Caco-2 (cell line): ENCODE measurements at regions not wholly inside any gene's neighbourhood (a gene's known extent, or its start where the extent isn't known, plus 50 kb on each side); places are given as distances from the start of the nearest gene placed in this dataset.

ENCODE experiments used
- BruUV-seq: library from RNA; stranded (reverse); fragments of 400-500 nt; replicated peaks from 2 replicates; lab custom pipeline; 2021; lab: Mats Ljungman, UMichigan
- CTCF ChIA-PET: fragments of 300-600 bp; sonication (Branson Sonifier 250); formaldehyde crosslinking; loops from one replicate; lab custom pipeline; 2022; ENCODE audit warnings: antibody characterized with exemption; lab: Charles Lee
- POLR2A ChIA-PET: fragments of 300-600 bp; sonication (Branson Sonifier 250); formaldehyde crosslinking; loops from one replicate; lab custom pipeline; 2022; ENCODE audit warnings: antibody characterized with exemption; lab: Charles Lee
- DNase-seq, 2 experiments: peaks; one replicate each; pipeline versions ENCODE4 v3.0.0 to v3.0.0-alpha.2; 2020 to 2022
- H3K27me3 ChIP-seq: replicated peaks from 2 replicates; pipeline ENCODE4 v1.6.0; 2011; ENCODE audit warnings: low read length; ENCODE audit not compliant: control insufficient read depth, insufficient read depth
- H3K36me3 ChIP-seq: 2 replicates; pipeline ENCODE4 v1.5.1; 2011; ENCODE audit warnings: low read length; ENCODE audit not compliant: control insufficient read depth, insufficient read depth
- H3K4me1 ChIP-seq: fragments of 250-450 bp; sonication (Bioruptor Pico); 2 replicates; pipeline ENCODE4 v1.5.1; 2020; ENCODE audit warnings: mild to moderate bottlenecking
- H3K4me3 ChIP-seq: 2 replicates; pipeline ENCODE4 v1.5.1; 2011; ENCODE audit warnings: low read depth, mild to moderate bottlenecking, control low read depth, low read length
- H3K9me3 ChIP-seq: fragments of 250-450 bp; sonication (Bioruptor Pico); 2 replicates; pipeline ENCODE4 v1.5.1; 2020; ENCODE audit warnings: mild to moderate bottlenecking, moderate library complexity
- H3K27ac Mint-ChIP-seq: one replicate; pipeline ENCODE4 v1.8.0; 2022; ENCODE audit warnings: mixed read lengths; ENCODE audit not compliant: unreplicated experiment
- H3K27me3 Mint-ChIP-seq: one replicate; pipeline ENCODE4 v1.8.0; 2022; ENCODE audit warnings: mixed read lengths; ENCODE audit not compliant: insufficient read depth, unreplicated experiment
- H3K36me3 Mint-ChIP-seq: one replicate; pipeline ENCODE4 v1.8.0; 2022; ENCODE audit warnings: mild to moderate bottlenecking, mixed read lengths; ENCODE audit not compliant: insufficient read depth, unreplicated experiment
- H3K4me1 Mint-ChIP-seq: one replicate; pipeline ENCODE4 v1.8.0; 2022; ENCODE audit warnings: low read depth, mixed read lengths; ENCODE audit not compliant: unreplicated experiment
- H3K4me3 Mint-ChIP-seq: one replicate; pipeline ENCODE4 v1.8.0; 2022; ENCODE audit warnings: mild to moderate bottlenecking, moderate library complexity, mixed read lengths; ENCODE audit not compliant: unreplicated experiment
- H3K9me3 Mint-ChIP-seq: one replicate; pipeline ENCODE4 v1.8.0; 2022; ENCODE audit warnings: mixed read lengths; ENCODE audit not compliant: unreplicated experiment
- CTCF ChIP-seq, 2 experiments: fragments of 200-600 bp in 1 of 2; IDR thresholded peaks; 1 replicate in 1 of 2; 2 replicates in 1 of 2; pipeline versions ENCODE4 v1.5.1 to v1.8.0; 2011 to 2022; ENCODE audit warnings: antibody characterized with exemption in 1 of 2, control low read depth in 1 of 2, inconsistent platforms in 1 of 2, low read depth in 1 of 2, low read length in 1 of 2, mild to moderate bottlenecking in 1 of 2, moderate library complexity in 1 of 2; ENCODE audit not compliant: insufficient read depth in 1 of 2, severe bottlenecking in 1 of 2, unreplicated experiment in 1 of 2
- intact Hi-C: fragments of 100-400 bp; cut with micrococcal nuclease; formaldehyde crosslinking; loops from one replicate; pipeline ENCODE4 v1.10.0; 2022; ENCODE audit not compliant: unreplicated experiment

- H3K9me3 Mint-ChIP-seq = no peaks in the 10 kb centered on the region
- no peaks in the 10 kb centered on the region for H3K4me1 Mint-ChIP-seq
- intact Hi-C loops = no loop called here
- no peaks in the 10 kb centered on the region for H3K4me1 ChIP-seq
- H3K27me3 Mint-ChIP-seq = no peaks in the 10 kb centered on the region
- DNase-seq = no peak
- TF ChIP-seq CTCF (IDR thresholded peaks at IDR 0.05; ENCODE audit: insufficient read depth in 1 of 2, low read depth in 1 of 2, low read length in 1 of 2, severe bottlenecking in 1 of 2, unreplicated experiment in 1 of 2) = peak in 1 of 2 experiments; percentile 3
- H3K27ac Mint-ChIP-seq = no peak overlapping the region
- no peak overlapping the region for H3K4me3 ChIP-seq
- BruUV-seq = no TSS peak
- H3K4me3 Mint-ChIP-seq = no peak overlapping the region
- H3K9me3 ChIP-seq = peaks cover 9% of the 10 kb centered on the region; the same call in 1 of the 2 replicates
- ChIA-PET POLR2A (no interaction called here), CTCF (no interaction called here)
- H3K36me3 ChIP-seq = no peaks in the 10 kb centered on the region
- H3K27me3 ChIP-seq = no peaks in the 10 kb centered on the region
- H3K36me3 Mint-ChIP-seq = no peaks in the 10 kb centered on the region
Measured at GRCh38 chr14:86646696-86647690, 1117.0 kb downstream of the FLRT2 start.

- H3K27me3 ChIP-seq = no peaks in the 10 kb centered on the region
- H3K4me1 ChIP-seq = no peaks in the 10 kb centered on the region
- no peak overlapping the region for H3K27ac Mint-ChIP-seq
- H3K4me3 ChIP-seq = no peak overlapping the region
- no peak overlapping the region for H3K4me3 Mint-ChIP-seq
- H3K4me1 Mint-ChIP-seq = no peaks in the 10 kb centered on the region
- no peaks in the 10 kb centered on the region for H3K36me3 ChIP-seq
- H3K9me3 Mint-ChIP-seq = no peaks in the 10 kb centered on the region
- no peaks in the 10 kb centered on the region for H3K36me3 Mint-ChIP-seq
- no peak for DNase-seq
- ChIA-PET CTCF (no interaction called here), POLR2A (no interaction called here)
- peaks cover 9% of the 10 kb centered on the region; the same call in 1 of the 2 replicates for H3K9me3 ChIP-seq
- no peaks in the 10 kb centered on the region for H3K27me3 Mint-ChIP-seq
- intact Hi-C loops = no loop called here
- TF ChIP-seq CTCF (IDR thresholded peaks at IDR 0.05; ENCODE audit: insufficient read depth in 1 of 2, low read depth in 1 of 2, low read length in 1 of 2, severe bottlenecking in 1 of 2, unreplicated experiment in 1 of 2) = no peak
- no TSS peak for BruUV-seq
Measured at GRCh38 chr14:86646125-86646524, 1116.2 kb downstream of the FLRT2 start.

GRCh38 chr14:86641310-86641709 is 1111.4 kb downstream of the FLRT2 start:
- no peaks in the 10 kb centered on the region for H3K9me3 Mint-ChIP-seq
- no peak overlapping the region for H3K4me3 Mint-ChIP-seq
- Histone ChIP-seq H3K36me3 (no peaks in the 10 kb centered on the region), H3K9me3 (no peaks in the 10 kb centered on the region; the same call in 1 of the 2 replicates), H3K4me1 (no peaks in the 10 kb centered on the region), H3K4me3 (no peak overlapping the region), H3K27me3 (no peaks in the 10 kb centered on the region)
- TF ChIP-seq CTCF (IDR thresholded peaks at IDR 0.05; ENCODE audit: insufficient read depth in 1 of 2, low read depth in 1 of 2, low read length in 1 of 2, severe bottlenecking in 1 of 2, unreplicated experiment in 1 of 2) = no peak
- no peak for DNase-seq
- intact Hi-C loops = no loop called here
- H3K36me3 Mint-ChIP-seq = no peaks in the 10 kb centered on the region
- POLR2A ChIA-PET = no interaction called here
- no TSS peak for BruUV-seq
- H3K27ac Mint-ChIP-seq = no peak overlapping the region
- CTCF ChIA-PET = no interaction called here
- H3K4me1 Mint-ChIP-seq = no peaks in the 10 kb centered on the region
- no peaks in the 10 kb centered on the region for H3K27me3 Mint-ChIP-seq
